ENCODE measurements at regions not wholly inside any gene's neighbourhood (a gene's known extent, or its start where the extent isn't known, plus 50 kb on each side); places are given as distances from the start of the nearest gene placed in this dataset.

- Mint-ChIP-seq H3K9me3 (ENCODE audit: low read depth) (peaks cover 3% of the 10 kb centered on the region), H3K4me3 (ENCODE audit: unreplicated experiment) (no peak overlapping the region), H3K27me3 (ENCODE audit: low read depth) (peaks cover 16% of the 10 kb centered on the region), H3K36me3 (ENCODE audit: low read depth) (peaks cover 2% of the 10 kb centered on the region), H3K27ac (ENCODE audit: unreplicated experiment) (no peak overlapping the region), H3K4me1 (ENCODE audit: low read depth) (peaks cover 10% of the 10 kb centered on the region)
- TF ChIP-seq, protein P1, sequence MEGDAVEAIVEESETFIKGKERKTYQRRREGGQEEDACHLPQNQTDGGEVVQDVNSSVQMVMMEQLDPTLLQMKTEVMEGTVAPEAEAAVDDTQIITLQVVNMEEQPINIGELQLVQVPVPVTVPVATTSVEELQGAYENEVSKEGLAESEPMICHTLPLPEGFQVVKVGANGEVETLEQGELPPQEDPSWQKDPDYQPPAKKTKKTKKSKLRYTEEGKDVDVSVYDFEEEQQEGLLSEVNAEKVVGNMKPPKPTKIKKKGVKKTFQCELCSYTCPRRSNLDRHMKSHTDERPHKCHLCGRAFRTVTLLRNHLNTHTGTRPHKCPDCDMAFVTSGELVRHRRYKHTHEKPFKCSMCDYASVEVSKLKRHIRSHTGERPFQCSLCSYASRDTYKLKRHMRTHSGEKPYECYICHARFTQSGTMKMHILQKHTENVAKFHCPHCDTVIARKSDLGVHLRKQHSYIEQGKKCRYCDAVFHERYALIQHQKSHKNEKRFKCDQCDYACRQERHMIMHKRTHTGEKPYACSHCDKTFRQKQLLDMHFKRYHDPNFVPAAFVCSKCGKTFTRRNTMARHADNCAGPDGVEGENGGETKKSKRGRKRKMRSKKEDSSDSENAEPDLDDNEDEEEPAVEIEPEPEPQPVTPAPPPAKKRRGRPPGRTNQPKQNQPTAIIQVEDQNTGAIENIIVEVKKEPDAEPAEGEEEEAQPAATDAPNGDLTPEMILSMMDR (IDR thresholded peaks at IDR 0.05): no peak
- DNase-seq (ENCODE audit: low spot score): no peak
Observed at GRCh38 chr11:119580751-119581150, 148.2 kb downstream of the NECTIN1 start.

DNA sequence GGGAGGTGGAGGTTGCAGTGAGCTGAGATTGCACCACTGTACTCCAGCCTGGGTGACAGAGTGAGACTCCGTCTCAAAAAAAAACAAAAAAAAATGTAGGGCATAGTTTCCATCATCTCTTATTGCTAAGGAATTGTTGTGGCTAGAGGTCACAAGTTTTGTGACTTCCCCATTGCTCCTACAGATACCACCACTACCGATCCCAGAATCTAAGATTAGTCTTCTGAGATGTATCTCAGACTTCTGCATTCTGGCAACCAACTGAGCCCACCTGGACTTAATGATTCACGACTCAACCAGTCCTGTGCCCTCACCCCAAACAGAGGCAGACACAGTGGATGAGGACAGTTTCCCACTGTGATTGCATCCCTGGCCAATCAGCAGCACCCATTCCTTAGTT, 148.9 kb downstream of the NECTIN1 start:
- Mint-ChIP-seq H3K4me3 (ENCODE audit: unreplicated experiment) (no peak overlapping the region), H3K4me1 (ENCODE audit: low read depth) (peaks cover 10% of the 10 kb centered on the region), H3K27me3 (ENCODE audit: low read depth) (peaks cover 18% of the 10 kb centered on the region), H3K36me3 (ENCODE audit: low read depth) (peaks cover 2% of the 10 kb centered on the region), H3K27ac (ENCODE audit: unreplicated experiment) (no peak overlapping the region), H3K9me3 (ENCODE audit: low read depth) (peaks cover 3% of the 10 kb centered on the region)
- DNase-seq (ENCODE audit: low spot score): no peak
- TF ChIP-seq, protein P1 (IDR thresholded peaks at IDR 0.05): no peak

GRCh38 chr11:119578521-119579191, 150.3 kb downstream of the NECTIN1 start:
- H3K9me3 Mint-ChIP-seq (ENCODE audit: low read depth): peaks cover 3% of the 10 kb centered on the region
- H3K27me3 Mint-ChIP-seq (ENCODE audit: low read depth): peaks cover 23% of the 10 kb centered on the region
- H3K4me3 Mint-ChIP-seq (ENCODE audit: unreplicated experiment): no peak overlapping the region
- H3K36me3 Mint-ChIP-seq (ENCODE audit: low read depth): peaks cover 4% of the 10 kb centered on the region
- H3K4me1 Mint-ChIP-seq (ENCODE audit: low read depth): no peaks in the 10 kb centered on the region
- TF ChIP-seq, protein P1 (IDR thresholded peaks at IDR 0.05): no peak
- H3K27ac Mint-ChIP-seq (ENCODE audit: unreplicated experiment): no peak overlapping the region
- DNase-seq (ENCODE audit: low spot score): no peak

GRCh38 chr11:119573858-119574257, 150.9 kb upstream of the THY1 start:
- Mint-ChIP-seq H3K9me3 (ENCODE audit: low read depth) (no peaks in the 10 kb centered on the region), H3K4me1 (ENCODE audit: low read depth) (no peaks in the 10 kb centered on the region), H3K27me3 (ENCODE audit: low read depth) (peaks cover 24% of the 10 kb centered on the region), H3K4me3 (ENCODE audit: unreplicated experiment) (no peak overlapping the region), H3K36me3 (ENCODE audit: low read depth) (peaks cover 2% of the 10 kb centered on the region), H3K27ac (ENCODE audit: unreplicated experiment) (no peak overlapping the region)
- DNase-seq (ENCODE audit: low spot score): no peak
- TF ChIP-seq, protein P1 (IDR thresholded peaks at IDR 0.05): no peak

DNA sequence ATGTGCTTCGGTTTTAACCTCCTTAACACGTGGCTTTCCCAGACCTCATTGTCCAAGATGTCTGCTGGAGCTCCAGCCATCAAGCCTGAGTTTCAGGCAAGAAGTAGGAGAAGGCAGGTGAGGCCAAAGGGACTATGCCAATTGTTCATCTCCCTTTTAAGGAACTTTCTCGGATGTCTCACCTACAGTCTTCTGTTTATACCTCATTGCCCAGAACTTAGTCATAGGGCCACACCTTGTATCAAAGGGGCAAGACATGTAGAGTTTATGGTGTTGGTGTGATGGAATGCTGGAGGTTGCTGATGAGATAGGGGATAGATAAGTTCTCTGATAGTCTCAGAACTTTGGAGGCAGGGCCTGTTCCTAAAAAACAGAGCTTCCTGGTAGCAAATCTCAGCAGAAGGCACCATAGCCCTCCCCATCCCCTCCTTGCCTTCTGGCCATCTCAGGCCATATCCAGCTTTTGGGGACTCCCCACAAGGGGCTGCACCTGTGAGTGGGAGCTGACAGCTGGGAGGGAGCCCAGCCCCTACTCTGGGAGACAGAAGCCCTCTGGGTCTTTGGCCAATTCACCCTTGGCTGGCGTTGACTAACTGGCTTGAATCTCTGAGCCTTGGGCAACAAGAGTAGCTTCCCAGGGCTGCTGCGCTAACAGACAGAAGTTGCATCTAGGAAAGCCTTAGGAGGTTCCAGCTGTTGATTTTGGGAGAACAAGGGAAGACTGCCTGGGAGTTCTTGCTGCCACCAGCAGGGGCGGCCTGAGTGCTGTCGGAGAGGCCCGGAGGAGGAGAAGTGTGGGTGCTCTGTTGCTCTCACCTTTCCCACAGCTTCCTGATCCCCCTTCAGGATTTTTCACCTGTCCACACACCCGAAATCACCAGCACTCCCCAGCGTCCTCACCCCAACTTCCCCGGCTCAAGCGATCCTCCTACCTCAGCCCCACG, 149.8 kb upstream of the THY1 start:
- H3K36me3 Mint-ChIP-seq (ENCODE audit: low read depth): peaks cover 2% of the 10 kb centered on the region
- H3K9me3 Mint-ChIP-seq (ENCODE audit: low read depth): no peaks in the 10 kb centered on the region
- DNase-seq (ENCODE audit: low spot score): no peak
- no peak overlapping the region for H3K27ac Mint-ChIP-seq (ENCODE audit: unreplicated experiment)
- H3K4me1 Mint-ChIP-seq (ENCODE audit: low read depth): peaks cover 11% of the 10 kb centered on the region
- peaks cover 19% of the 10 kb centered on the region for H3K27me3 Mint-ChIP-seq (ENCODE audit: low read depth)
- TF ChIP-seq, protein P1 (IDR thresholded peaks at IDR 0.05): no peak
- no peak overlapping the region for H3K4me3 Mint-ChIP-seq (ENCODE audit: unreplicated experiment)

Measured in chondrocyte (in vitro differentiated cells).